ENCODE measurements at regions not wholly inside any gene's neighbourhood (a gene's known extent, or its start where the extent isn't known, plus 50 kb on each side); places are given as distances from the start of the nearest gene placed in this dataset.

DNA sequence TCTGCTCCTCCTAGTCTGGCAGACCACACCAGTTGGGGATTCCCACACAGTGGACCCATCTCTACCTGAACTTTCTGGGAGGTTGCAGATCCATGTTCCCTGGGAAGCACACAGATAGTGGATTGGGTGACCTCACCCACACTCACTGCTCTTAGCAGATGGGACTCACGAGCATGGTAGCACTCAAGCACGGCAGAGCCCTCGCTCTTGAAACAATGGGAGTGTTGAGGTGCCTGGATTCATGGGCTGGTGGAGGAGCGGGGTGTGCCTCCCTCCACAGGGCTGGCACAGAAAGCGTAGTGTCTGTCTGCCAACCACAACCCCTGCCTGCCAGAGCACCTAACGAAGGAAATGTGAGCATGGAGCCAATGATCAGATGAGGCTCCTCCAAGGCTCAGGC lies 568.0 kb downstream of the POM121L12 start:
- no peak overlapping the region for H3K4me2 ChIP-seq (ENCODE audit: low read length)
- no peaks in the 10 kb centered on the region for H4K20me1 ChIP-seq (ENCODE audit: insufficient read depth)
- no peak overlapping the region for H3K27ac ChIP-seq (ENCODE audit: low read depth, low read length)
- H3K79me2 ChIP-seq (ENCODE audit: insufficient read depth, low read length) = no peaks in the 10 kb centered on the region
- POLR2A ChIA-PET = no interaction called here
- H3K4me1 ChIP-seq (ENCODE audit: control insufficient read depth in 1 of 2, insufficient read depth in 2 of 2, low read length in 2 of 2) = no peaks in the 10 kb centered on the region
- no peak overlapping the region for H3K4me3 ChIP-seq (replicated peaks in 1 of 2; ENCODE audit: low read depth in 1 of 2, low read length in 2 of 2)
- H3K27me3 ChIP-seq (ENCODE audit: insufficient read depth, low read length) = no peaks in the 10 kb centered on the region
- no peaks in the 10 kb centered on the region for H3K9me2 ChIP-seq (ENCODE audit: insufficient read depth)
- BruUV-seq (replicated peaks) = no TSS peak
- DNase-seq (ENCODE audit: low read depth, low spot score) (no peak), ATAC-seq (no peak)
- no peak overlapping the region for H2AFZ ChIP-seq (ENCODE audit: low read depth, low read length, poor library complexity, severe bottlenecking)
- H3K36me3 ChIP-seq (ENCODE audit: control insufficient read depth in 1 of 2, insufficient read depth in 2 of 2, low read length in 2 of 2) = no peaks in the 10 kb centered on the region
- peaks cover 10% of the 10 kb centered on the region in 2 experiments; a peak in 2 of 4 replicates for H3K9me3 ChIP-seq (ENCODE audit: control insufficient read depth in 1 of 2, insufficient read depth in 1 of 2, low read depth in 1 of 2, low read length in 2 of 2)
- intact Hi-C loops (cut with micrococcal nuclease) = no loop called here
- no peak overlapping the region for H3K9ac ChIP-seq (ENCODE audit: low read length)
- TF ChIP-seq SIN3A (IDR thresholded peaks at IDR 0.05; ENCODE audit: low read depth) = no peak
- no peak for TF ChIP-seq FOSL1 (IDR thresholded peaks at IDR 0.05; ENCODE audit: low read depth)
- no peak for TF ChIP-seq RAD21 (IDR thresholded peaks at IDR 0.05; ENCODE audit: low read depth)
- CTCF ChIA-PET = no interaction called here
- RAD21 ChIA-PET (ENCODE audit: low non-redundant PET in 1 of 2, low total read pairs in 2 of 2, uncharacterized antibody in 2 of 2, unreplicated experiment in 2 of 2) = no interaction called here

GRCh38 chr7:53604201-53604600 lies 568.8 kb downstream of the POM121L12 start:
- intact Hi-C loops (cut with micrococcal nuclease) = no loop called here
- RAD21 ChIA-PET (ENCODE audit: low non-redundant PET in 1 of 2, low total read pairs in 2 of 2, uncharacterized antibody in 2 of 2, unreplicated experiment in 2 of 2) = no interaction called here
- Histone ChIP-seq H3K27ac (ENCODE audit: low read depth, low read length) (no peak overlapping the region), H3K4me2 (ENCODE audit: low read length) (no peak overlapping the region), H3K4me1 (ENCODE audit: control insufficient read depth in 1 of 2, insufficient read depth in 2 of 2, low read length in 2 of 2) (no peaks in the 10 kb centered on the region), H4K20me1 (ENCODE audit: insufficient read depth) (no peaks in the 10 kb centered on the region), H3K9ac (ENCODE audit: low read length) (no peak overlapping the region), H3K9me2 (ENCODE audit: insufficient read depth) (no peaks in the 10 kb centered on the region), H3K27me3 (ENCODE audit: insufficient read depth, low read length) (no peaks in the 10 kb centered on the region), H3K36me3 (ENCODE audit: control insufficient read depth in 1 of 2, insufficient read depth in 2 of 2, low read length in 2 of 2) (no peaks in the 10 kb centered on the region), H2AFZ (ENCODE audit: low read depth, low read length, poor library complexity, severe bottlenecking) (no peak overlapping the region), H3K9me3 (ENCODE audit: control insufficient read depth in 1 of 2, insufficient read depth in 1 of 2, low read depth in 1 of 2, low read length in 2 of 2) (peaks cover 10% of the 10 kb centered on the region in 2 experiments; a peak in 2 of 4 replicates), H3K4me3 (replicated peaks in 1 of 2; ENCODE audit: low read depth in 1 of 2, low read length in 2 of 2) (no peak overlapping the region), H3K79me2 (ENCODE audit: insufficient read depth, low read length) (no peaks in the 10 kb centered on the region)
- no peak for DNase-seq (ENCODE audit: low read depth, low spot score)
- POLR2A ChIA-PET = no interaction called here
- CTCF ChIA-PET = no interaction called here
- no TSS peak for BruUV-seq (replicated peaks)
- TF ChIP-seq EGR1 (IDR thresholded peaks at IDR 0.05; ENCODE audit: low read depth) (no peak), EZH2 (IDR thresholded peaks at IDR 0.05) (no peak), SRF (IDR thresholded peaks at IDR 0.05; ENCODE audit: low read depth) (no peak), CBX3 (IDR thresholded peaks at IDR 0.05; ENCODE audit: low read depth) (no peak), TCF7L2 (IDR thresholded peaks at IDR 0.05; ENCODE audit: borderline replicate concordance, extremely low read depth, insufficient read depth, insufficient read length) (no peak), SP1 (IDR thresholded peaks at IDR 0.05; ENCODE audit: low read depth) (no peak), MAX (IDR thresholded peaks at IDR 0.05) (no peak)
- TF ChIP-seq, protein P1, sequence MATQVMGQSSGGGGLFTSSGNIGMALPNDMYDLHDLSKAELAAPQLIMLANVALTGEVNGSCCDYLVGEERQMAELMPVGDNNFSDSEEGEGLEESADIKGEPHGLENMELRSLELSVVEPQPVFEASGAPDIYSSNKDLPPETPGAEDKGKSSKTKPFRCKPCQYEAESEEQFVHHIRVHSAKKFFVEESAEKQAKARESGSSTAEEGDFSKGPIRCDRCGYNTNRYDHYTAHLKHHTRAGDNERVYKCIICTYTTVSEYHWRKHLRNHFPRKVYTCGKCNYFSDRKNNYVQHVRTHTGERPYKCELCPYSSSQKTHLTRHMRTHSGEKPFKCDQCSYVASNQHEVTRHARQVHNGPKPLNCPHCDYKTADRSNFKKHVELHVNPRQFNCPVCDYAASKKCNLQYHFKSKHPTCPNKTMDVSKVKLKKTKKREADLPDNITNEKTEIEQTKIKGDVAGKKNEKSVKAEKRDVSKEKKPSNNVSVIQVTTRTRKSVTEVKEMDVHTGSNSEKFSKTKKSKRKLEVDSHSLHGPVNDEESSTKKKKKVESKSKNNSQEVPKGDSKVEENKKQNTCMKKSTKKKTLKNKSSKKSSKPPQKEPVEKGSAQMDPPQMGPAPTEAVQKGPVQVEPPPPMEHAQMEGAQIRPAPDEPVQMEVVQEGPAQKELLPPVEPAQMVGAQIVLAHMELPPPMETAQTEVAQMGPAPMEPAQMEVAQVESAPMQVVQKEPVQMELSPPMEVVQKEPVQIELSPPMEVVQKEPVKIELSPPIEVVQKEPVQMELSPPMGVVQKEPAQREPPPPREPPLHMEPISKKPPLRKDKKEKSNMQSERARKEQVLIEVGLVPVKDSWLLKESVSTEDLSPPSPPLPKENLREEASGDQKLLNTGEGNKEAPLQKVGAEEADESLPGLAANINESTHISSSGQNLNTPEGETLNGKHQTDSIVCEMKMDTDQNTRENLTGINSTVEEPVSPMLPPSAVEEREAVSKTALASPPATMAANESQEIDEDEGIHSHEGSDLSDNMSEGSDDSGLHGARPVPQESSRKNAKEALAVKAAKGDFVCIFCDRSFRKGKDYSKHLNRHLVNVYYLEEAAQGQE (IDR thresholded peaks at IDR 0.05; ENCODE audit: low read depth) = no peak
- TF ChIP-seq, protein P2, sequence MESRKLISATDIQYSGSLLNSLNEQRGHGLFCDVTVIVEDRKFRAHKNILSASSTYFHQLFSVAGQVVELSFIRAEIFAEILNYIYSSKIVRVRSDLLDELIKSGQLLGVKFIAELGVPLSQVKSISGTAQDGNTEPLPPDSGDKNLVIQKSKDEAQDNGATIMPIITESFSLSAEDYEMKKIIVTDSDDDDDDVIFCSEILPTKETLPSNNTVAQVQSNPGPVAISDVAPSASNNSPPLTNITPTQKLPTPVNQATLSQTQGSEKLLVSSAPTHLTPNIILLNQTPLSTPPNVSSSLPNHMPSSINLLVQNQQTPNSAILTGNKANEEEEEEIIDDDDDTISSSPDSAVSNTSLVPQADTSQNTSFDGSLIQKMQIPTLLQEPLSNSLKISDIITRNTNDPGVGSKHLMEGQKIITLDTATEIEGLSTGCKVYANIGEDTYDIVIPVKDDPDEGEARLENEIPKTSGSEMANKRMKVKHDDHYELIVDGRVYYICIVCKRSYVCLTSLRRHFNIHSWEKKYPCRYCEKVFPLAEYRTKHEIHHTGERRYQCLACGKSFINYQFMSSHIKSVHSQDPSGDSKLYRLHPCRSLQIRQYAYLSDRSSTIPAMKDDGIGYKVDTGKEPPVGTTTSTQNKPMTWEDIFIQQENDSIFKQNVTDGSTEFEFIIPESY (IDR thresholded peaks at IDR 0.05; ENCODE audit: extremely low read depth, insufficient replicate concordance, low read length) = no peak
- no peak for ATAC-seq

Measured in HCT116 (cell line).